NCI-H2029 treated with DMSO at 0.1 percent for 48 hours (cell line): ENCODE measurements at regions not wholly inside any gene's neighbourhood (a gene's known extent, or its start where the extent isn't known, plus 50 kb on each side); places are given as distances from the start of the nearest gene placed in this dataset.

Experiments
- DNase-seq: peaks from one replicate; lab custom pipeline; 2025; lab: John Stamatoyannopoulos, UW

DNA sequence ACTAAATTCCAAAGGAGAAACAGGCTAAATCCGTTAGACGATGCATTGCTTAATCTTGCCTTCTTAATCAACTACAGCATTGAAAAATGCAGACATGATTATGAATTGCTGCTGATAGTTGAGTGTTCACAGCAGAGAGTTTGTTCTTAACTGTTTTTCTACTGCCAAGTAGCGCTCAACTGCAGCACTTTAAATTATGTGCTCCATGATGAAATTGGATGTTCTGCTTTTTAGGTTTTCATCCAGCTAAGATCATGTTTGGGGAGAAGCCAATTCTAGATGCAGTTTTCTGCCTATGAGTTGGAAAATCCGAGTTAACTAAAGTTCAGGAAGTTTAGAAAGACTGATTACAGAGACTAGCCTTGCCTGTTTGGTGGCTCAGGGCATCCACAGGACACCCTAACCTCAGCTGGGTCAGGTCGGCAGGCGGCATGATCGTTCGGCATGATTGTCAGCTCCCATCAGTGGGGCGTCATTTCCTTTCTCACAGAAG lies 119.4 kb upstream of the PIEZO2 start:
- DNase-seq, result no peak

DNA sequence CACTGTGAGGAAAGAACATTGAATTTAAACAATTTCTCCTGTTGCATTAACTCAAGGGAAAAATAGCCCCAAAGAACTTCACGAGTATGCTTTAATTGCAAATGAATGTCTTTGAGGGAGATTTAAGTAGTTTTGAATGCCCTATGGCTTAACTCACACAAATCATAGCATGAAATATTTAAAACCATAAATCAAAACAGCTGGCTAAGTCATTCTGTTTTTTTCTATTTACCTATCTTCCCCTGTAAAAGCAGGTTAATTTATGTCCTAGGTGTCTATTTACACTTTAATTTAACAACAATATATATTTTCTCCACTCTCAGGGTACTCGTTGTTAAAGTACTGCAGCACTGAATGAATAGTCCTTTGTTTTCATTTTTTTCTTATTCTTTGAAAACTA lies 118.8 kb upstream of the PIEZO2 start:
- no peak for DNase-seq

DNA sequence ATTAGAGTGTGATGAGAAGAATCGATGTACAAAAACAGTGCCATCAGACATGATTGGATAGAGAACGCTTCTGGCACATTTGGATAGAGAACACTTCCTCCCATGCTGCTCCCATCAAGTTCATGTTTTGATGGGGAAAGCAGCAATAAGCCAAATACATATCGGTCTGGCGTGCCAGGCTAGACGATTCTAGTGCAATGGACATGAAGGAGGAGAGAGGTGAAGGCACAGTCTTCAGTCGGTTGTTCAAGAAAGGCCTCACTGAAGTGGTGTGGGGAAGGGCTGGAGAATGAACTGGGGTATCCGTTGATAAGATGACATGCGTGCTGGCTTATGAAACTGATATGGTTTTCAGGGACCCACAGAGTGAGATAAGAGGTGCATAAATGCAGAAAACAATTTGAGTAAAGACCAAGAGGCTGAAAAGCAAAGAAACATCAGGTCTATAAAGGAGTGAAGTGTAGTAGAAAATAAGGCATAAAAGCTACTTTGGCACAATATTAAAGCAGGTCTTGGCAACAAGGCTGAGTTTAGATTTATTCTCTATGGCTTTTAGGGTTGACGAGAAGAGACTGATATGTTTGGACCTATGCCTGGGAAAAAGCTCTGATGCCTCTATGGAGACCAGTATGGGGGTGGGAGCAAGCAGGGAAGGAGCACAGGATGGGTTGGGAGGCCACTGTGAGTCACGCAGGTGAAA lies 117.6 kb upstream of the PIEZO2 start:
- DNase-seq, result no peak

DNA sequence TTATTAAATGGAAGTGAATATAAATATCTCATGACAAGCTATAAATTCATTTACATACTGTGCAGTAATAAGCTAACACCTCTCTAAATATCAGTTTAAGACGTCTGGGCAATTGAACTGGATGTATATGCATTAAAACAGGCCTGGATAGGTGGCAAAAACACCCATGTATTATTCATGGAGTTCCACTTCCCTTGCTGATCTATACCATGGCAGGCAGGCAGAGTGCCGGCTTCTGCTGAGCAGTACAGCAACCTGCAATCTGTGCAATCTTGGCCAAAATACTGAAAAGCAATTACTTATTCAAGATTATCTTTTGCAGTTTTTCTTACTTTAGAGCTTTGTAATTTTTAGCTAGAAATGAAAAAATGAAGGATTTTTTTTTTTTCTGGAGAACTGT lies 112.1 kb upstream of the PIEZO2 start:
- no peak for DNase-seq

DNA sequence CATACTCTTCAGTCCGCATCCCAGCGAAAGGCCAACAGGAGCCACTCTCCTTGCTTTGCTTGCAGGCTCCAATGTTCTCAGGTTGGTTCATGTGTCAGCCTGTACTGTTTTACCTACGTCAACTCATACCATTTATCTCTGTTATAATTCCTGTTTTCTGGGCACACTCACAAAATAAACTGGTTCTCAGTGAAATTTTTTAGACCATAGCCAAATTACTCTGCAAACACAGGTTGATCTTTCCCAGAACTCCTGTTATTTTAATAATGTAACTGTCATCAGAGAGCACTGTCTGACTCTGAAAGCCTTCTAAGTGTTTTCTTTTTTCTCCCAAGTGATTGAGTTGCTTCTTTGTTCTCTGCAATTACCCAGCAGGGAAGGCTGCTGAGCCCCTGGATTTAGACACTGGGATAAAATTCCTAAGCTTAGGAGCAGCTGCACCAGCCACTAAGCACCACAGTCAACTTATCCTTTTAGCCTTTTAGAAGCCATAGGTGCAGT lies 111.6 kb upstream of the PIEZO2 start:
- no peak for DNase-seq

DNA sequence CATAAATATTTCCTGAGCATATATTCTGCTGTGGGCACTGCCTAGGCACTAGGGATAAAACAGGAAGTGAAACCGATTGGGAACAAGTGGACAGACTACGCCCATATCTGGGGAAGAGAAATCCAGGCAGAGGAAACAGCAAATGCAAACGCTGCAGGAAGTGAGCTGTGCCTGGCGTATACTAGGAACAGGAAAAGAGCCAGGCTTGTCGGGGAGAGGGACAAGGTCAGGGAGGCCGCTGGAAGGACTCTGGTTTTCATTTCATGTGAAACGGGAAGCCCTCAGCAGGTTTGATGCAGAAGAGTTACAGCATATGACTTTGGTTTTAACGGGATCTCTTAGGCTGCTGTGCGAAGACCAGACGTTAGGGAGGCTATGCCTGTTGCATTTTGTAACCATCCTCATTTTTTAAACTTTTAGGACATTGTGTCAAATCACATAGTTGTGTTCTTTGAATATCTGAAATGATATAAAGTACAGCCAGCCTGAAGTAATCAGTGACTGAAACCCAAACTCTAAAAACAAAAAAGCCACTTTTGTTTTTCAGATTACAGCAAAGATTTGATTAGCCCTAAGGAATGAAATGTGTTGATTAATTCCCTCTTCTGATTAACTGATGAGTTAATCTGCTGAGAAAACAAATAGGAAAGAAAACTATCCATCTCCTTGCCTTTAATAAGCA lies 110.2 kb upstream of the PIEZO2 start:
- DNase-seq, result no peak

DNA sequence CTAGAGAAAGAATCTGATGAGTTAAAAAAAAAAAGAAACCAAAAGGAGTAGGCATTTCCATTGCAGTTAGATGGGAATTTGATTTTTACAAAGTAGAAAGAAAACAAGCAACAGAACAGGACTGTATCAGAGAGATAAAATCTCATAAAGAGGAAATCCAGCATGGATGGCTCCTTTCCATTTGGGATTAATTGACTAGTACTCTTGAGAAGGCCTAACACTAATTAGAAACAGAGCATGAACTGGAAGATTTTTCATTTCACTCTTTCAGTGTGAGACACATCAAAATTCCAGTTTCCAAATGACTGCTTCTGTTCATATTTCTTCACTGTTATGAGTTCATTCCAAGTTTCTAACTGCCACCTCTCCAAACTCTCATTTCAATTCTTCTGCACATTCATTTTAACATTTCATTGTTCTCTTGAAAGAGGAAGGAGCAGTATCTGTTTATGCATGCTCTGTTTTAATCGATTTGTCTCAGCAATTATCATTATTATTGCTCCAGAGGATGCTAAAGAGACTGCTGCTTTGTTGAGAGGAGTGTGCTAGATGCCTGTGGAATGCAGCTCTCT lies 108.8 kb upstream of the PIEZO2 start:
- no peak for DNase-seq

DNA sequence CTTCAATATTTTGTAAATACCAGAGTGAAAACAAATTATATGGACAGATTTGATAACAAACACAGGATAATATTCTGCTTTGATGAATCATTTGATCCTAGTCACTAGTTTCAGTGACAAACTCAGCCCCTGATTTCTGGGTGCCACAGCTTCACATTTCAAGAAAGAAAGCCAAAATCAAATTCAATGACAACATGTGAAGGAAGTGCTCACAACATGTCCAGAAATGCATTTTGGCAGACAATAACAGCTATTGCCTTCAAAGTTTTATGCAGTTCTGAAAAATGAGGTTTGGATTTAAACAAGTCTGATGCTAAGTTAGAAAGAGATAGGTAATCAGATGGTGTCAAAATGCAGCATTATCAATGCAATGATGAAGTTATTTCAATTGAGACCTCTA lies 106.9 kb upstream of the PIEZO2 start:
- DNase-seq, result no peak

DNA sequence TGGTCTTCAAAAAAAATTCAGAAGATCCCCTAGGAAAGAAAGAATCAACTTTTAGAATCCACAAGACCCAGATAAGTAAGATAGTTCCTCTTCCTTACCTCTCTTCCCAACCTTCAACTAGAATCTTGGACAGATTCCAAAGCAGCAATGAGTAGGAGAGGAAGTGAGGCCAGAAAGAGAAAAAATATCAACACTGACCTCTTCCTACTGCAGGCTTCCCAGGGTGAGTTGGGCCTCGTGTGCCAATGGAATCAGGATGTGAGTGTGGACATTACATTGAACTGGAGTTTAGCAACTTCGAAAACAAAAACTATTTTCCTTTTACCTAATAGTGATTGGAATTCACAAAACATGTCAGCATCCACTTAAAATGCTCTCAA lies 102.5 kb upstream of the PIEZO2 start:
- DNase-seq, result no peak

DNA sequence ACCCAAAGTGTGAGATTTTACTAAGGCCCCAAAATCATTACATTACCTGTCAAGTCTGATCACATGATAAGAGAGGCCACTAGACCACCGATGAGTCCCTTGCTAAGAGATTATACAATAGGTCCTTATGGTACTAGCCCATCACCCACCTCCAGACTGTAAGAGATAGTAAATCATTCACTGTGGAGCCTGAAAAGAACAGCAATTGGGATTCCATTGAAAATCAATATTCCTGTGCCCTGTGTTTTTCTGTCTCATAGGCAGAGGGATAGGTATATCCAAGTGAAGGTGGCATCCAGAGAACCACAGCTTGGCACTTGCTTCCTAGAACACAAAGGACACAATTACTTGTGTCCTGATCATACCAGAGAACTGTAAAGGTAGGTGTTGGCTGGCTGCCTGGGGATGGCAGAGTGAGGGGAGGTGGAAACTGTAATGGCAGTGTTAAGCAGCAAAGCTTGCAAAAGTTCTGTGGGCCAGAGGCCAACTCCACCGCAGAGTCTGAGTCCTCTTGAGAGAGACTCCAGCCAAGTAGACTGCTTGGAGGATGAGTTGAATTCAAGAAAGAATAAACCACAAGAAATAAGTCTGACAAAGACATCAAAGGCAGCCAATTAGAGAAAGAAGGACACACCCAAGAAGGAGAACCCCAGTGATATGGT lies 102.0 kb upstream of the PIEZO2 start:
- DNase-seq, result no peak

DNA sequence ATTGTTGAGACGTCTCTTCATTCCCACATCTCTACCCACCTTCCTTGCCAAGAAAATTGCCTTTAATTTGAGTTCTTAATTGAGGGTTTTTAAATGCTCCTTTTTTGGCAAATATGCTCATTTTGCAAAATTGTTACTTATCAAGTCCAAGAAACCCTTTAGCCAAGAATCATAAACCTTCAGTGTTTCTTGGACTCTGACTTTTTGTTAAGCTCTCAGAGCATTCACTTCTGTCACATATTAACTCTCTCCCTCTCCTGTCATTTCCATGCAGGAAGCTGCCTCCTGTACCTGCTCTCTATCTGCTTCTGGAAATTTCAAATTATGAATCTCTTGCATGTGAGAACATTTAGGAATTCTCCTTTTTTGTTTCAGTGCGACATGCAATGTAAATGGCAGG lies 100.0 kb upstream of the PIEZO2 start:
- DNase-seq, result no peak

DNA sequence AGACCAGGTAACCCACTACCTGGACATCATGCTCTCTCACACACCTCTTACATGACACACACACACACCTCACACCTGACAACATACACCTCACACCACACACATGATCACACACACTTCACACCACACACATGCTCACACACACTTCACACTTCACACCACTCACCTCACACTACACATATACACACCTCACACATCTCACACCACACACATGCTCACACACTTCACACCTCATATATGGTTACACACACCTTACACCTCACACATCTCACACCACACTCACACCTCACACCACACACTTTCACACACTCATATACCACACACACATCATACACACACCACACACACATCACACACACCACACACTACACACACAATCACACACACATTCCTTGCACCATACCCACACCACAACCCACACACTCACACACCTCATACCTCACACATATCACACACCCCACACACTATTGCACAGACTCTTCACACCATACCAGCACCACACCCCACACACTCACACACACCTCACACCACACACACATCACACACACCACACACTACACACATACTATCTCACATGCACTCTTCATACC lies 98.1 kb upstream of the PIEZO2 start:
- DNase-seq, result no peak

DNA sequence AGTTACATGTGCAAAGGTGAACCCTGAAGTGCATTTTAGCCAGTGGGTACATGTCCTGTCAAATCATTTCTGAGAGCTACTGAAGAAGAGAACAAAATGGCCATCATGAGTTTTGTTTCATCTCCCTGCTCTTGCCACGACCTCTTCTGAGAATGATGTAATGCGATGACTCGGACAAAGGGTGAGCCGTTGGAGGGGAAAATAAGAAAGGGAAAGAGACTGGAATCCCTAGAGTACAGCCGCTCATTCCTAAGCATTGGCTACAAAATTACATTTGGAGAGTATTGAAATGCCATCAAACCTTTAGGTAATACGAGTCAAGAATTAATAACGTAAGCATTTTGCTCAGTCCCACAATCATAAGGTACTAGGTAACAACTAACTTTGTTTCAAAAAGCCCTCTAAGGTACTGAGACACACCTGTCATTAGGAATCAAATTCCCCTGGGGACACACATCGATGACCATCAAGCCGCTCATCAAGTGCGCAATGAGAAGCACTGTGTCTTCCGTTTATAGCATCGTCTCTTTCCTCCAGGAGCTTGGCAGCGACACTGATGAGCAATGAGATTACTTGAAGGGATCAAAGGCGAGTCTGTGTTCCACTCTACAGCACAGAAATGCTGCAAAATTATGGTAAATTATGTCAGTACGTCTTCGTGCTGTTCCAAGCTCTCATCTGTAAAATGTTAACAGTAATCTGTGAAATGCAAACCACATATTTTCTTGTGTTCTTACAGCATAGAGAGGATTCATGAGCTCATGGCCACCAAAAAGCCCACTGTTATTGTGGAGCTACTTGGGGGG lies 97.3 kb upstream of the PIEZO2 start:
- DNase-seq, result no peak

DNA sequence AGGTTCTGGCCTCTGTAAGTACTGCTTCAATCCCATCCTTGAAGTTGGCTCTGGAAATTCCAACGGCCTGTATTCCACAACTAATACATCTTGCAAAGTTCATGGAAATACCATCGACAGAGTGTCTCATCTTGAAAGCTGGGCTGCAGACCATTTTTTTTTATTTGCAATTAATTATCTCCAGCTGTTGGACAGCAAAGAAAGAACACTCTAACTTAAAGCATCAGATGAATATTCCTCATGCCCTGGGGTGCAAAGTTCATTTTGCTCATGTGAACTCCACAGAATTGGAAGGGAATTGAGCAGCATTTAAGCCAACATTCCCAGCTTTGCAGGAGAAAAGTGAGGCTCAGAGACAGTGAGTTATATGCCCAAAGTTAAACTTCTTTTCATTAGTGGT lies 96.5 kb upstream of the PIEZO2 start:
- no peak for DNase-seq

DNA sequence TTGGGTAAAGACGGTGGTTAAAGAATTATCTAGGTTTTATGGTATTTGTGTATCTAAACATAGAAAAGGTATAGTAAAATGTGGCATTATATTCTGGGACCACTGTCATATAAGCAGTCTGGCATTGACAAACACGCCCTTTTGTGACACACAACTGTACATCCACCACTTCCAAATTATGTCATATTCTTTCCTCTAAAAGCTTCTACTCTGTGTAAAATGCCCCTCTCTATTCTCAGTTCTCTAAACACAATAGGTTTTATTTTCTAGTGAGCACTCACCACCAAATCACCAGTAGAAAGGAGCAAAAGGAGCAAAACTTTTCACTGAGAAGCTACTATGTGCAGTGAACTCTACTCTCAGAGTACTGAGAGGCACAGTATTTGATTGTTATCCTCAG lies 88.1 kb upstream of the PIEZO2 start:
- DNase-seq, result no peak

DNA sequence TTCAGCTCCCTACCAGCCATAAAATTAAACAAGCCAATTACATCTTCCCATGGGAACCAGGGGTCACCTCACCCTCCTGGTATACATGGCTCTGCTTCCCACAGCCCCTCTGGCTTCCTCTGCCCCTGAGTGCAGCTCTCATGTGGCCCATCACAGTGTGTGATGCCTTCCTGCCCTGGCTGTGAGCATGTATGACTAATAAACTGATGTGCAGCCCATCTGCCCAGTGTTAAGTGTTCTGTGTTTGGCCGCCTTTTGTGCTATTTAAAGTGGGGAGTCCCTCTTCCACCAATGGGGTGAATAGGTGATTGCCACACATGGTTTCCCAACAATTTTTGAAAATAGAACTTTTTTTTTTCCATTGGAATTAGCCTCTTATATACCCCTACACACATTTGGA lies 87.7 kb upstream of the PIEZO2 start:
- no peak for DNase-seq

DNA sequence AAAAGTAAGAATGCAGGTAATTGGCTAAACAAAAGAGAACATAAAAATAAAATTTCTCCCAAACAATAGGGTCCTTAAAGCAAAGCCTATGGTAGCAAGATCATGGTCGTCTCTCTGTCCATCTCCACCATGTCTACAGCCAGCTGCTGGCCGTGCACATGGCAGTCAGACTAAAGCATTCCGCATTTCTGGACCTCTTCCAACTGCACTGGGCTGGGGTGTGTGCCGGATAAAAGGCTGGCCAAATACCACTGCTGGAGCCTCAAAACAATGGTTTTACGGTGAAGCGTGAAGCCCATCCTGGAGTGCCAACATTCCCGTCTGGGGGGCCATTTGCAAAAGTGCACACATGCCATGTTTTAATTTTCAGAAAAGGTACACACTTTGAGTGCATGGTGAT lies 74.8 kb upstream of the PIEZO2 start:
- no peak for DNase-seq

DNA sequence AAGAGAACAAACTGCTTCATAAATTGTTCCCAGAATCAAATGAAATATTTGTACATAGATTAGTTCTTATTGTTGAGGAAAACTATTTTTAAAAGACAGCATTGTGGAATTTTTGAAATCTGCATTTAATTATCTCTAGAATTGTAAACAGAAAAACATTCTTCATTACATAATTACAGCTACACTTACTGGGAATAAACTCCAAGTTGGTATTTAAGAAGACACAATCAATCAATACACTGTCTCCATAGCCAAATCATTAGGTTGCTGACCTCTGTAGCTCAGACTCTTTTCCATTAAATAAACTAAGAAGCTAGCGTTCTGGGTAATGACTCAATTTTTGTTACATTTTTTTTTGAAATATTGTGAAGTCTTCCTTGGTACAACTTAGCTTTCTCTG lies 70.2 kb upstream of the PIEZO2 start:
- no peak for DNase-seq

DNA sequence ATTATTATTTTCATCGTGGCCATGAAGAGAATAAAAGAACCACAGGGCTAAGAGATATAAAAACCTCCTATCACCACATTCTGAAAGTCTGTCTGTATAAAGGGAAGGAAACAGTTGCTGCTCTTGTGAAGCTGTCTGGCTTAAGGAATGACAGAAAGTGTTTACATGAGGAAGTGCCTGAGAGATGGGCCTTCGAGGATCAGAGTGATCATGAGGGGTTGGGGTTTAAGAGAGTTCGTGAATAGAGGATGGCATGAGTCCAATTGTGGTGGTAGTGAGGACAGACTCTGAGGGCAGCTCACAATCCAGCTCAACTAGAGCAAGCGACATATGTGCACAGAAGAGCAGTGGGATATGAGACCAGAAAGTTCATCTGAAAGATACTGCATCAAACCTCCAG lies 65.8 kb upstream of the PIEZO2 start:
- no peak for DNase-seq

DNA sequence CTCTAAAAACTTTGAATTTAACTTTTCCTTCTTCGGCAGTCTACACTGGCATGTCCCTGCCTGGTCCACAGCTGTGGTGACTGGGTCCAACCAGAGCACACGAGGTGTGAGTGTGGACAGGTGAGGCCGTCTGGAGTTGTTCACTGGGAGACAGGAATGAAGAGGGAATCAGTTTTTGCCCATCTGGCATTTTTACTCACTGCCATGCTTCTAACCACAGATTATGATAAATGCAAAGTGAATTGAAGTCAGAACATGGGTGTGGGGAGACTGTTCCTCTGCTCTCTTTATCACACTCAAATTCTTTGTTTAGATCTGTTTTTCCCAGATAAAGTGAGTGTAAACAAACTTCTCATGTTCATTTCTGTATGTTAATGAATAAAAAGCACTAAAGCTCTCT lies 54.7 kb upstream of the PIEZO2 start:
- DNase-seq, result no peak

DNA sequence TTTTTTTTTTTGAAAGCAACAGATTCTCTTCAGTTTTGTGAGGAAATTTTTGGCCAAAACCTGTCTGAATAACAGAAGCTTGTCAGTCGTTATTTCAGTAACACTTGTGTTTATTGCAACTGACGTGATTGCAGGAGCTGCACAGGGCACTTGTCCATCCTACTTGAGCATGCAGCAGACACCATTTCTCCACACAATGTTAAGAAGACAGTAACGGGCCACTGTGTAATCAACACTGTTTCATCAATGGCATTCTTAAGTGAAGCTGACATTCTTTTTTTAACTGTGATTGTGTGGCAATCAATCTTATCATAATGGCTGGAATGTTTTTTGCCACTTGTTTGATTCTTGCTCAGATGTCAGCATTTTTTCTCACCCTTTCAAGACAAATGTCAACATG lies 50.1 kb upstream of the PIEZO2 start:
- no peak for DNase-seq
